Midbrain (tissue), 1 donor: ENCODE measurements at regions not wholly inside any gene's neighbourhood (a gene's known extent, or its start where the extent isn't known, plus 50 kb on each side); places are given as distances from the start of the nearest gene placed in this dataset.
"Not testable (repeated sequence)": the region's sequence is repeated elsewhere in the genome, so short reads cannot be mapped to it uniquely, and the experiment has no call there.

Experiments
- DNase-seq: peaks from one replicate; lab custom pipeline; 2025; lab: John Stamatoyannopoulos, UW

- no peak for DNase-seq
Measured at GRCh38 chr13:62838929-62839328, 1423.3 kb upstream of the PCDH20 start.

GRCh38 chr13:62837895-62838294 is 1422.2 kb upstream of the PCDH20 start:
- no peak for DNase-seq

GRCh38 chr13:62829486-62829885 is 1413.8 kb upstream of the PCDH20 start:
- no peak for DNase-seq

GRCh38 chr13:62799931-62800436 is 1384.3 kb upstream of the PCDH20 start:
- DNase-seq: no peak

- no peak for DNase-seq
Measured at GRCh38 chr13:62799038-62799535, 1383.4 kb upstream of the PCDH20 start.

GRCh38 chr13:62793850-62794249 is 1378.2 kb upstream of the PCDH20 start:
- DNase-seq: no peak

- no peak for DNase-seq
Measured at GRCh38 chr13:62781866-62782265, 1366.2 kb upstream of the PCDH20 start.

GRCh38 chr13:62779161-62779560 is 1363.5 kb upstream of the PCDH20 start:
- DNase-seq: no peak

GRCh38 chr13:62767473-62767872 is 1351.8 kb upstream of the PCDH20 start:
- DNase-seq: no peak

- DNase-seq: no peak
Measured at GRCh38 chr13:62760724-62761123, 1345.1 kb upstream of the PCDH20 start.

- no peak for DNase-seq
Measured at GRCh38 chr13:62747629-62748028, 1332.0 kb upstream of the PCDH20 start.

GRCh38 chr13:62747152-62747551 is 1331.5 kb upstream of the PCDH20 start:
- no peak for DNase-seq

GRCh38 chr13:62729746-62730145 is 1314.1 kb upstream of the PCDH20 start:
- DNase-seq: not testable (repeated sequence)

GRCh38 chr13:62721893-62722292 is 1306.2 kb upstream of the PCDH20 start:
- DNase-seq: no peak

GRCh38 chr13:62711948-62712347 is 1296.3 kb upstream of the PCDH20 start:
- DNase-seq: not testable (repeated sequence)

- no peak for DNase-seq
Measured at GRCh38 chr13:62710787-62711186, 1295.1 kb upstream of the PCDH20 start.

GRCh38 chr13:62706048-62706447 is 1290.4 kb upstream of the PCDH20 start:
- DNase-seq: no peak

GRCh38 chr13:62704875-62705274 is 1289.2 kb upstream of the PCDH20 start:
- DNase-seq: no peak

- no peak for DNase-seq
Measured at GRCh38 chr13:62702502-62702901, 1286.9 kb upstream of the PCDH20 start.

- no peak for DNase-seq
Measured at GRCh38 chr13:62697701-62698100, 1282.1 kb upstream of the PCDH20 start.

GRCh38 chr13:62696490-62696889 is 1280.8 kb upstream of the PCDH20 start:
- no peak for DNase-seq

- no peak for DNase-seq
Measured at GRCh38 chr13:62687732-62688131, 1272.1 kb upstream of the PCDH20 start.

GRCh38 chr13:62684359-62684758 is 1268.7 kb upstream of the PCDH20 start:
- no peak for DNase-seq

GRCh38 chr13:62682788-62683187 is 1267.1 kb upstream of the PCDH20 start:
- no peak for DNase-seq

- no peak for DNase-seq
Measured at GRCh38 chr13:62678039-62678438, 1262.4 kb upstream of the PCDH20 start.
